ENCODE measurements at regions not wholly inside any gene's neighbourhood (a gene's known extent, or its start where the extent isn't known, plus 50 kb on each side); places are given as distances from the start of the nearest gene placed in this dataset.

- TF ChIP-seq CTCF (conservative IDR thresholded peaks at IDR 0.05; ENCODE audit: low read depth, low read length), result no peak
- no peak for TF ChIP-seq POLR2A (IDR thresholded peaks at IDR 0.05; ENCODE audit: low read depth, low read length)
- TF ChIP-seq RAD21 (IDR thresholded peaks at IDR 0.05; ENCODE audit: low read length), result no peak
- no peak for TF ChIP-seq MAZ (IDR thresholded peaks at IDR 0.05; ENCODE audit: borderline replicate concordance, low read depth, low read length)
- TF ChIP-seq CHD1 (IDR thresholded peaks at IDR 0.05; ENCODE audit: low read depth, low read length), result no peak
- no peak for TF ChIP-seq FOS (IDR thresholded peaks at IDR 0.05; ENCODE audit: low read depth, low read length)
- TF ChIP-seq MAFK (IDR thresholded peaks at IDR 0.05; ENCODE audit: low read depth, low read length), result no peak
- TF ChIP-seq RCOR1 (IDR thresholded peaks at IDR 0.05; ENCODE audit: insufficient replicate concordance, low read length), result no peak
- TF ChIP-seq, protein P1, sequence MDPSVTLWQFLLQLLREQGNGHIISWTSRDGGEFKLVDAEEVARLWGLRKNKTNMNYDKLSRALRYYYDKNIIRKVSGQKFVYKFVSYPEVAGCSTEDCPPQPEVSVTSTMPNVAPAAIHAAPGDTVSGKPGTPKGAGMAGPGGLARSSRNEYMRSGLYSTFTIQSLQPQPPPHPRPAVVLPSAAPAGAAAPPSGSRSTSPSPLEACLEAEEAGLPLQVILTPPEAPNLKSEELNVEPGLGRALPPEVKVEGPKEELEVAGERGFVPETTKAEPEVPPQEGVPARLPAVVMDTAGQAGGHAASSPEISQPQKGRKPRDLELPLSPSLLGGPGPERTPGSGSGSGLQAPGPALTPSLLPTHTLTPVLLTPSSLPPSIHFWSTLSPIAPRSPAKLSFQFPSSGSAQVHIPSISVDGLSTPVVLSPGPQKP (IDR thresholded peaks at IDR 0.05; ENCODE audit: borderline replicate concordance, low read depth, low read length), result no peak
- no peak for TF ChIP-seq RFX5 (IDR thresholded peaks at IDR 0.05; ENCODE audit: low read depth, low read length)
Measured at GRCh38 chr4:180101348-180102083, 2141.7 kb upstream of the TENM3 start.

Measured in IMR-90 (cell line).